ENCODE measurements at regions not wholly inside any gene's neighbourhood (a gene's known extent, or its start where the extent isn't known, plus 50 kb on each side); places are given as distances from the start of the nearest gene placed in this dataset.

DNA sequence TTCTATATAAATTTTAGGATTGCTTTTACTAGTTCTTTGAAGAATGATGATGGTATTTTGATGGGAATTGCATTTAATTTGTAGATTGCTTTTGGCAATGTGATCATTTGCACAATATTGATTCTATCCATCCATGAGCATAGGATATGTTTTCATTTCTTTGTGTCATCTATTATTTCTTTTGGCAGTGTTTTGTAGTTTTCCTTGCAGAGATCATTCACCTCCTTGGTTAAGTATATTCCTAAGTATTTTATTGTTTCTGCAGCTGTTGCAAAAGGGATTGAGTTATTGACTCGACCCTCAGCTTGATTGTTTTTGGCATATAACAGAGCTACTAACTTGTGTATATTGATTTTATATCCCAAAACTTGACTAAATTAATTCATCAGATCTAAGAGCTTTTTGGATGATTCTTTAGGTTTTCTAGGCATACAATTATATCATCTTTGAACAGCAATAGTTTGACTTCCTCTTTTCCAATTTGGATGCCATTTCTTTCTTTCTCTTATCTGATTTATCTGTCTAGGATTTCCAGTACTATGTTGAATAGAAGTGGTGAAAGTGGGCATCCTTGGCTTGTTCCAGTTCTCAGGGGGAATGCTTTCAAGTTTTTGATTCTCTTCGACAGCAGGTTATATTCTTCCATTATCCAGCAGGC lies 668.1 kb downstream of the SLC16A7 start:
- TF ChIP-seq EZH2 (IDR thresholded peaks at IDR 0.05; ENCODE audit: borderline replicate concordance, insufficient read depth, low read length, poor library complexity, severe bottlenecking) (no peak), POLR2AphosphoS5 (IDR thresholded peaks at IDR 0.05) (no peak), RAD21 (conservative IDR thresholded peaks at IDR 0.05) (no peak), MXI1 (conservative IDR thresholded peaks at IDR 0.05; ENCODE audit: poor library complexity, severe bottlenecking) (no peak), SMC3 (conservative IDR thresholded peaks at IDR 0.05; ENCODE audit: poor library complexity) (no peak), EP300 (conservative IDR thresholded peaks at IDR 0.05; ENCODE audit: poor library complexity, severe bottlenecking) (no peak), TAF1 (IDR thresholded peaks at IDR 0.05; ENCODE audit: low read depth) (no peak)
- TF ChIP-seq, protein P1, sequence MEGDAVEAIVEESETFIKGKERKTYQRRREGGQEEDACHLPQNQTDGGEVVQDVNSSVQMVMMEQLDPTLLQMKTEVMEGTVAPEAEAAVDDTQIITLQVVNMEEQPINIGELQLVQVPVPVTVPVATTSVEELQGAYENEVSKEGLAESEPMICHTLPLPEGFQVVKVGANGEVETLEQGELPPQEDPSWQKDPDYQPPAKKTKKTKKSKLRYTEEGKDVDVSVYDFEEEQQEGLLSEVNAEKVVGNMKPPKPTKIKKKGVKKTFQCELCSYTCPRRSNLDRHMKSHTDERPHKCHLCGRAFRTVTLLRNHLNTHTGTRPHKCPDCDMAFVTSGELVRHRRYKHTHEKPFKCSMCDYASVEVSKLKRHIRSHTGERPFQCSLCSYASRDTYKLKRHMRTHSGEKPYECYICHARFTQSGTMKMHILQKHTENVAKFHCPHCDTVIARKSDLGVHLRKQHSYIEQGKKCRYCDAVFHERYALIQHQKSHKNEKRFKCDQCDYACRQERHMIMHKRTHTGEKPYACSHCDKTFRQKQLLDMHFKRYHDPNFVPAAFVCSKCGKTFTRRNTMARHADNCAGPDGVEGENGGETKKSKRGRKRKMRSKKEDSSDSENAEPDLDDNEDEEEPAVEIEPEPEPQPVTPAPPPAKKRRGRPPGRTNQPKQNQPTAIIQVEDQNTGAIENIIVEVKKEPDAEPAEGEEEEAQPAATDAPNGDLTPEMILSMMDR (IDR thresholded peaks at IDR 0.05; ENCODE audit: poor library complexity, severe bottlenecking), result no peak
- TF ChIP-seq, protein P2, sequence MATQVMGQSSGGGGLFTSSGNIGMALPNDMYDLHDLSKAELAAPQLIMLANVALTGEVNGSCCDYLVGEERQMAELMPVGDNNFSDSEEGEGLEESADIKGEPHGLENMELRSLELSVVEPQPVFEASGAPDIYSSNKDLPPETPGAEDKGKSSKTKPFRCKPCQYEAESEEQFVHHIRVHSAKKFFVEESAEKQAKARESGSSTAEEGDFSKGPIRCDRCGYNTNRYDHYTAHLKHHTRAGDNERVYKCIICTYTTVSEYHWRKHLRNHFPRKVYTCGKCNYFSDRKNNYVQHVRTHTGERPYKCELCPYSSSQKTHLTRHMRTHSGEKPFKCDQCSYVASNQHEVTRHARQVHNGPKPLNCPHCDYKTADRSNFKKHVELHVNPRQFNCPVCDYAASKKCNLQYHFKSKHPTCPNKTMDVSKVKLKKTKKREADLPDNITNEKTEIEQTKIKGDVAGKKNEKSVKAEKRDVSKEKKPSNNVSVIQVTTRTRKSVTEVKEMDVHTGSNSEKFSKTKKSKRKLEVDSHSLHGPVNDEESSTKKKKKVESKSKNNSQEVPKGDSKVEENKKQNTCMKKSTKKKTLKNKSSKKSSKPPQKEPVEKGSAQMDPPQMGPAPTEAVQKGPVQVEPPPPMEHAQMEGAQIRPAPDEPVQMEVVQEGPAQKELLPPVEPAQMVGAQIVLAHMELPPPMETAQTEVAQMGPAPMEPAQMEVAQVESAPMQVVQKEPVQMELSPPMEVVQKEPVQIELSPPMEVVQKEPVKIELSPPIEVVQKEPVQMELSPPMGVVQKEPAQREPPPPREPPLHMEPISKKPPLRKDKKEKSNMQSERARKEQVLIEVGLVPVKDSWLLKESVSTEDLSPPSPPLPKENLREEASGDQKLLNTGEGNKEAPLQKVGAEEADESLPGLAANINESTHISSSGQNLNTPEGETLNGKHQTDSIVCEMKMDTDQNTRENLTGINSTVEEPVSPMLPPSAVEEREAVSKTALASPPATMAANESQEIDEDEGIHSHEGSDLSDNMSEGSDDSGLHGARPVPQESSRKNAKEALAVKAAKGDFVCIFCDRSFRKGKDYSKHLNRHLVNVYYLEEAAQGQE (IDR thresholded peaks at IDR 0.05; ENCODE audit: borderline replicate concordance), result no peak

Data from neural cell (in vitro differentiated cells).